HCT116 (cell line): ENCODE measurements at regions not wholly inside any gene's neighbourhood (a gene's known extent, or its start where the extent isn't known, plus 50 kb on each side); places are given as distances from the start of the nearest gene placed in this dataset.

ENCODE experiments used
- ATAC-seq: fragments of 200-7000 bp; cut with Tn5 transposase; 2 replicates; pipeline ENCODE4 v1.9.1; 2020; ENCODE audit warnings: mild to moderate bottlenecking, moderate library complexity
- BruUV-seq: library from RNA; stranded (reverse); fragments of 400-500 nt; replicated peaks from 2 replicates; lab custom pipeline; 2021; lab: Mats Ljungman, UMichigan
- CTCF ChIA-PET: fragments of 300-600 bp; sonication (Branson Sonifier 250); formaldehyde crosslinking; loops from one replicate; lab custom pipeline; 2021; ENCODE audit warnings: antibody characterized with exemption; lab: Charles Lee
- POLR2A ChIA-PET: fragments of 300-600, 350-600 bp; sonication (Branson Sonifier 250); formaldehyde crosslinking; loops from one replicate; lab custom pipeline; 2021; ENCODE audit warnings: antibody characterized with exemption; lab: Charles Lee
- RAD21 ChIA-PET, 2 experiments: fragments of 300-600 bp; sonication (Branson Sonifier 250); formaldehyde crosslinking; loops; one replicate each; lab custom pipeline; 2023; ENCODE audit warnings: low total read pairs in 2 of 2; ENCODE audit not compliant: uncharacterized antibody in 2 of 2, unreplicated experiment in 2 of 2, low non-redundant PET in 1 of 2; lab: Charles Lee
- DNase-seq: peaks from one replicate; pipeline ENCODE4 v3.0.0-alpha.2; 2010; ENCODE audit warnings: low read depth, low spot score
- H2AFZ ChIP-seq: fragments of 200-600 bp; shearing (Covaris generic), sonication (generic); 2 replicates; pipeline ENCODE4 v1.6.1; 2017; ENCODE audit warnings: low read depth, mixed run types, mixed read lengths, antibody characterized with exemption, low read length; ENCODE audit not compliant: poor library complexity, severe bottlenecking
- H3K27ac ChIP-seq: 2 replicates; pipeline ENCODE4 v1.5.1; 2012; ENCODE audit warnings: low read depth, low read length
- H3K27me3 ChIP-seq: fragments of 200-600 bp; sonication (generic); 2 replicates; pipeline ENCODE4 v1.6.1; 2016; ENCODE audit warnings: mixed run types, low read length, mixed read lengths; ENCODE audit not compliant: insufficient read depth
- H3K36me3 ChIP-seq, 2 experiments: fragments of 200-500 bp in 1 of 2; fragments of 200-600 bp in 1 of 2; sonication (Bioruptor generic) in 1 of 2; sonication (generic) in 1 of 2; 2 replicates each; pipeline versions ENCODE4 v1.5.1 to v1.6.1; 2014 to 2016; ENCODE audit warnings: low read length in 2 of 2, inconsistent platforms in 1 of 2, mixed read lengths in 1 of 2, mixed run types in 1 of 2; ENCODE audit not compliant: insufficient read depth in 2 of 2, control insufficient read depth in 1 of 2
- H3K4me1 ChIP-seq, 2 experiments: fragments of 200-600 bp in 1 of 2; sonication (generic) in 1 of 2; 2 replicates each; pipeline versions ENCODE4 v1.5.1 to v1.6.1; 2012 to 2017; ENCODE audit warnings: low read length in 2 of 2, inconsistent platforms in 1 of 2, mild to moderate bottlenecking in 1 of 2, mixed read lengths in 1 of 2, mixed run types in 1 of 2, moderate library complexity in 1 of 2; ENCODE audit not compliant: insufficient read depth in 2 of 2, control insufficient read depth in 1 of 2
- H3K4me2 ChIP-seq: fragments of 200-600 bp; sonication (generic); 2 replicates; pipeline ENCODE4 v1.6.1; 2017; ENCODE audit warnings: mixed run types, low read length, mixed read lengths
- H3K4me3 ChIP-seq, 2 experiments: fragments of 200-600 bp in 1 of 2; sonication (generic) in 1 of 2; replicated peaks in 1 of 2; 2 replicates each; pipeline ENCODE4 v1.5.1; 2011 to 2016; ENCODE audit warnings: low read length in 2 of 2, control low read depth in 1 of 2, low read depth in 1 of 2, mild to moderate bottlenecking in 1 of 2, mixed read lengths in 1 of 2, mixed run types in 1 of 2
- H3K79me2 ChIP-seq: fragments of 200-600 bp; sonication (generic); 2 replicates; pipeline ENCODE4 v1.6.1; 2017; ENCODE audit warnings: mild to moderate bottlenecking, mixed run types, low read length, moderate library complexity, mixed read lengths; ENCODE audit not compliant: insufficient read depth
- H3K9ac ChIP-seq: fragments of 200-600 bp; sonication (generic); 2 replicates; pipeline ENCODE4 v1.6.1; 2016; ENCODE audit warnings: low read length, mixed read lengths
- H3K9me2 ChIP-seq: fragments of 200-600 bp; sonication (generic), shearing (Covaris generic); 2 replicates; pipeline ENCODE4 v1.6.1; 2017; ENCODE audit warnings: mixed run types, mild to moderate bottlenecking, moderate library complexity; ENCODE audit not compliant: insufficient read depth
- H3K9me3 ChIP-seq, 2 experiments: fragments of 200-500 bp in 1 of 2; fragments of 200-600 bp in 1 of 2; sonication (Bioruptor generic) in 1 of 2; sonication (generic) in 1 of 2; 2 replicates each; pipeline ENCODE4 v1.6.1; 2014 to 2017; ENCODE audit warnings: low read length in 2 of 2, mixed read lengths in 2 of 2, inconsistent platforms in 1 of 2, low read depth in 1 of 2, mild to moderate bottlenecking in 1 of 2, mixed run types in 1 of 2, moderate library complexity in 1 of 2; ENCODE audit not compliant: control insufficient read depth in 1 of 2, insufficient read depth in 1 of 2
- H4K20me1 ChIP-seq: fragments of 200-600 bp; sonication (generic), shearing (Covaris generic); 2 replicates; pipeline ENCODE4 v1.6.1; 2017; ENCODE audit warnings: mixed run types, mild to moderate bottlenecking, moderate library complexity; ENCODE audit not compliant: insufficient read depth
- ATF3 ChIP-seq: IDR thresholded peaks from 2 replicates; pipeline ENCODE4 v1.6.1; 2012
- CBX3 ChIP-seq: IDR thresholded peaks from 2 replicates; pipeline ENCODE4 v1.6.1; 2012; ENCODE audit warnings: low read depth
- CTCF ChIP-seq, 3 experiments: fragments of 200-600 bp in 1 of 3; sonication (generic) in 1 of 3; IDR thresholded peaks in 2 of 3; conservative IDR thresholded peaks in 1 of 3; 2 replicates each; pipeline ENCODE4 v1.5.1; 2012 to 2017; ENCODE audit warnings: low read depth in 2 of 3, low read length in 2 of 3, antibody characterized with exemption in 1 of 3, borderline replicate concordance in 1 of 3, control low read depth in 1 of 3, mild to moderate bottlenecking in 1 of 3, mixed read lengths in 1 of 3, mixed run types in 1 of 3, moderate library complexity in 1 of 3; ENCODE audit not compliant: insufficient read depth in 1 of 3
- EGR1 ChIP-seq: IDR thresholded peaks from 2 replicates; pipeline ENCODE4 v1.6.1; 2012; ENCODE audit warnings: low read depth
- ELF1 ChIP-seq: IDR thresholded peaks from 2 replicates; pipeline ENCODE4 v1.6.1; 2012; ENCODE audit warnings: low read depth, borderline replicate concordance
- EZH2 ChIP-seq: fragments of 200-600 bp; sonication (generic); IDR thresholded peaks from 2 replicates; pipeline ENCODE4 v1.6.1; 2017; ENCODE audit warnings: antibody characterized with exemption, mixed run types
- FOSL1 ChIP-seq: IDR thresholded peaks from 2 replicates; pipeline ENCODE4 v1.6.1; 2012; ENCODE audit warnings: low read depth
- JUND ChIP-seq: IDR thresholded peaks from 2 replicates; pipeline ENCODE4 v1.6.1; 2012
- MAX ChIP-seq: IDR thresholded peaks from 2 replicates; pipeline ENCODE4 v1.6.1; 2012
- POLR2A ChIP-seq: IDR thresholded peaks from 2 replicates; pipeline ENCODE4 v1.7.0; 2011; ENCODE audit warnings: borderline replicate concordance; ENCODE audit not compliant: insufficient read depth, insufficient read length; ENCODE audit errors: extremely low read depth
- POLR2AphosphoS5 ChIP-seq: IDR thresholded peaks from 2 replicates; pipeline ENCODE4 v1.6.1; 2011; ENCODE audit warnings: mild to moderate bottlenecking, low read depth, low read length, moderate library complexity
- RAD21 ChIP-seq: IDR thresholded peaks from 2 replicates; pipeline ENCODE4 v1.6.1; 2012; ENCODE audit warnings: low read depth, mild to moderate bottlenecking
- REST ChIP-seq: IDR thresholded peaks from 2 replicates; pipeline ENCODE4 v1.6.1; 2012; ENCODE audit warnings: low read depth
- SIN3A ChIP-seq: IDR thresholded peaks from 2 replicates; pipeline ENCODE4 v1.6.1; 2012; ENCODE audit warnings: low read depth
- SP1 ChIP-seq: IDR thresholded peaks from 2 replicates; pipeline ENCODE4 v1.6.1; 2012; ENCODE audit warnings: low read depth
- SRF ChIP-seq: IDR thresholded peaks from 2 replicates; pipeline ENCODE4 v1.6.1; 2012; ENCODE audit warnings: low read depth
- YY1 ChIP-seq: IDR thresholded peaks from 2 replicates; pipeline ENCODE4 v1.6.1; 2011; ENCODE audit warnings: low read length, low read depth, moderate library complexity, mild to moderate bottlenecking; ENCODE audit not compliant: insufficient replicate concordance; ENCODE audit errors: extremely low read depth
- ZBTB33 ChIP-seq: IDR thresholded peaks from 2 replicates; pipeline ENCODE4 v1.6.1; 2011; ENCODE audit warnings: mild to moderate bottlenecking, low read length, moderate library complexity; ENCODE audit not compliant: insufficient replicate concordance; ENCODE audit errors: extremely low read depth
- ZFX ChIP-seq: fragments of 450-650 bp; IDR thresholded peaks from 2 replicates; pipeline ENCODE4 v1.6.1; 2017
- ZNF274 ChIP-seq: fragments of 200-500 bp; sonication (Bioruptor generic); IDR thresholded peaks from 2 replicates; pipeline ENCODE4 v1.6.1; 2014; ENCODE audit warnings: mild to moderate bottlenecking, low read depth, low read length, inconsistent platforms
- intact Hi-C: fragments of 100-400 bp; cut with micrococcal nuclease; formaldehyde crosslinking; loops from 2 replicates; pipeline ENCODE4 v1.10.0; 2022

GRCh38 chr2:18402831-18403230 is 157.6 kb downstream of the RDH14 start:
- no peaks in the 10 kb centered on the region for H3K36me3 ChIP-seq
- RAD21 ChIA-PET = no interaction called here
- POLR2A ChIA-PET = no interaction called here
- BruUV-seq = no TSS peak
- H3K9me3 ChIP-seq = no peaks in the 10 kb centered on the region
- H3K27me3 ChIP-seq = peaks cover 12% of the 10 kb centered on the region; the same call in 1 of the 2 replicates
- H3K27ac ChIP-seq = no peak overlapping the region
- no peaks in the 10 kb centered on the region for H4K20me1 ChIP-seq
- intact Hi-C loops = no loop called here
- no peak overlapping the region for H3K4me3 ChIP-seq
- no peak overlapping the region for H2AFZ ChIP-seq
- no peak for TF ChIP-seq FOSL1
- TF ChIP-seq ATF3 = no peak
- no peak for TF ChIP-seq REST
- TF ChIP-seq ZBTB33 = no peak
- no peak for TF ChIP-seq SIN3A
- no peak for TF ChIP-seq EGR1
- TF ChIP-seq ELF1 = no peak
- no peak for TF ChIP-seq POLR2AphosphoS5
- no peak for TF ChIP-seq ZNF274
- TF ChIP-seq RAD21 = no peak
- TF ChIP-seq EZH2 = no peak
- TF ChIP-seq POLR2A = no peak
- no peak for TF ChIP-seq ZFX
- TF ChIP-seq CTCF (IDR thresholded peaks at IDR 0.05 in 2 of 3, conservative IDR thresholded peaks at IDR 0.05 in 1 of 3; ENCODE audit: borderline replicate concordance in 1 of 3, insufficient read depth in 1 of 3, low read depth in 2 of 3, low read length in 2 of 3) = no peak
- TF ChIP-seq CBX3 = no peak
- TF ChIP-seq JUND = no peak
- TF ChIP-seq SRF = no peak
- TF ChIP-seq MAX = no peak
- TF ChIP-seq YY1 = no peak
- no peak for TF ChIP-seq SP1
- DNase-seq (no peak), ATAC-seq (no peak)
- H3K4me2 ChIP-seq = no peak overlapping the region
- H3K79me2 ChIP-seq = no peaks in the 10 kb centered on the region
- no peaks in the 10 kb centered on the region for H3K4me1 ChIP-seq
- H3K9me2 ChIP-seq = no peaks in the 10 kb centered on the region
- CTCF ChIA-PET = interaction anchor here (1.8 kb wide), 1 partner anchor 10 kb away, joined by 5 read pairs; no protein-coding TSS in a partner anchor
- H3K9ac ChIP-seq = no peak overlapping the region
